ENCODE measurements at regions not wholly inside any gene's neighbourhood (a gene's known extent, or its start where the extent isn't known, plus 50 kb on each side); places are given as distances from the start of the nearest gene placed in this dataset.

GRCh38 chr6:85396159-85396808, 53.6 kb upstream of the NT5E start:
- peak; percentile 45 for DNase-seq

GRCh38 chr6:85395746-85396145, 54.1 kb upstream of the NT5E start:
- DNase-seq: peak; percentile 22

- DNase-seq: no peak
Measured at GRCh38 chr6:85394853-85395538, 54.9 kb upstream of the NT5E start.

GRCh38 chr6:85394199-85394598, 55.7 kb upstream of the NT5E start:
- no peak for DNase-seq

- no peak for DNase-seq
Measured at GRCh38 chr6:85392379-85392778, 57.5 kb upstream of the NT5E start.

GRCh38 chr6:85390775-85391174, 59.1 kb upstream of the NT5E start:
- no peak for DNase-seq

GRCh38 chr6:85390105-85390728, 59.7 kb upstream of the NT5E start:
- no peak for DNase-seq

GRCh38 chr6:85389151-85389797, 60.6 kb upstream of the NT5E start:
- DNase-seq: no peak

GRCh38 chr6:85388531-85388930, 61.4 kb upstream of the NT5E start:
- no peak for DNase-seq

- DNase-seq: no peak
Measured at GRCh38 chr6:85385636-85386315, 64.1 kb upstream of the NT5E start.

GRCh38 chr6:85383042-85383441, 66.8 kb upstream of the NT5E start:
- DNase-seq: no peak

- DNase-seq: no peak
Measured at GRCh38 chr6:85382541-85382940, 67.3 kb upstream of the NT5E start.

GRCh38 chr6:85372915-85373270, 77.0 kb upstream of the NT5E start:
- no peak for DNase-seq

- DNase-seq: no peak
Measured at GRCh38 chr6:85372188-85372914, 77.5 kb upstream of the NT5E start.

- no peak for DNase-seq
Measured at GRCh38 chr6:85368631-85369030, 81.3 kb upstream of the NT5E start.

GRCh38 chr6:85364344-85364743, 85.5 kb upstream of the NT5E start:
- DNase-seq: no peak

GRCh38 chr6:85363870-85364269, 86.0 kb upstream of the NT5E start:
- no peak for DNase-seq

- DNase-seq: no peak
Measured at GRCh38 chr6:85362652-85363310, 87.1 kb upstream of the NT5E start.

GRCh38 chr6:85361643-85362014, 88.3 kb upstream of the NT5E start:
- DNase-seq: no peak

GRCh38 chr6:85360794-85361642, 88.9 kb upstream of the NT5E start:
- DNase-seq: no peak

GRCh38 chr6:85357651-85358050, 92.2 kb upstream of the NT5E start:
- DNase-seq: no peak
